Posterior vena cava (tissue), 2 donors: ENCODE measurements at regions not wholly inside any gene's neighbourhood (a gene's known extent, or its start where the extent isn't known, plus 50 kb on each side); places are given as distances from the start of the nearest gene placed in this dataset.
"Not testable (repeated sequence)": the region's sequence is repeated elsewhere in the genome, so short reads cannot be mapped to it uniquely, and the experiment has no call there.

ENCODE experiments used
- DNase-seq: peaks from one replicate; pipeline ENCODE4 v3.0.0-alpha.2; 2020; ENCODE audit warnings: low spot score
- intact Hi-C, 2 donors: fragments of 100-400 bp; cut with DNase I; formaldehyde crosslinking; loops; one replicate each; pipeline versions ENCODE4 v1.14.1 to v1.14.2; 2022 to 2023
- donor health status: DM: yes; HTN: yes; CAD: no.
- donor health status: DM: yes; HTN: yes; CAD: no.

GRCh38 chr4:117835566-117835965, 198.7 kb upstream of the NDST3 start:
- DNase-seq = no peak
- intact Hi-C loops = no loop called here

GRCh38 chr4:117844594-117844993, 189.7 kb upstream of the NDST3 start:
- intact Hi-C loops = no loop called here

GRCh38 chr4:117845270-117845669, 189.0 kb upstream of the NDST3 start:
- intact Hi-C loops = loop anchor here in 1 of 2 donors (1.0 kb wide), 1 partner anchor 9 kb away; no protein-coding TSS in a partner anchor
- DNase-seq = no peak

More at GRCh38 chr4:117844594-117844993, 189.7 kb upstream of the NDST3 start:
- no peak for DNase-seq

- DNase-seq = no peak
- intact Hi-C loops = no loop called here
Observed at GRCh38 chr4:117847849-117848248, 186.4 kb upstream of the NDST3 start.

GRCh38 chr4:117868201-117868600, 166.1 kb upstream of the NDST3 start:
- intact Hi-C loops = no loop called here
- no peak for DNase-seq

- no peak for DNase-seq
- intact Hi-C loops = no loop called here
Observed at GRCh38 chr4:117873779-117874178, 160.5 kb upstream of the NDST3 start.

GRCh38 chr4:117874216-117874615, 160.1 kb upstream of the NDST3 start:
- no peak for DNase-seq
- intact Hi-C loops = no loop called here

- intact Hi-C loops = no loop called here
- DNase-seq = no peak
Observed at GRCh38 chr4:117889978-117890377, 144.3 kb upstream of the NDST3 start.

- intact Hi-C loops = no loop called here
- no peak for DNase-seq
Observed at GRCh38 chr4:117893207-117893606, 141.1 kb upstream of the NDST3 start.

- DNase-seq = no peak
- intact Hi-C loops = no loop called here
Observed at GRCh38 chr4:117898496-117898895, 135.8 kb upstream of the NDST3 start.

- intact Hi-C loops = no loop called here
- DNase-seq = no peak
Observed at GRCh38 chr4:117900832-117901231, 133.5 kb upstream of the NDST3 start.

GRCh38 chr4:117907646-117908045, 126.6 kb upstream of the NDST3 start:
- no peak for DNase-seq
- intact Hi-C loops = no loop called here

- intact Hi-C loops = no loop called here
- DNase-seq = no peak
Observed at GRCh38 chr4:117908306-117909207, 125.7 kb upstream of the NDST3 start.

- no peak for DNase-seq
- intact Hi-C loops = no loop called here
Observed at GRCh38 chr4:117916728-117917127, 117.6 kb upstream of the NDST3 start.

GRCh38 chr4:117922311-117922710, 112.0 kb upstream of the NDST3 start:
- intact Hi-C loops, DNase-seq: not testable (repeated sequence)

GRCh38 chr4:117927823-117928222, 106.5 kb upstream of the NDST3 start:
- intact Hi-C loops, DNase-seq: not testable (repeated sequence)

- no peak for DNase-seq
- intact Hi-C loops = no loop called here
Observed at GRCh38 chr4:117941611-117942010, 92.7 kb upstream of the NDST3 start.

GRCh38 chr4:117949621-117950020, 84.7 kb upstream of the NDST3 start:
- DNase-seq = no peak

GRCh38 chr4:117957571-117957970, 76.7 kb upstream of the NDST3 start:
- no peak for DNase-seq
- intact Hi-C loops = no loop called here

More at GRCh38 chr4:117949621-117950020, 84.7 kb upstream of the NDST3 start:
- intact Hi-C loops = no loop called here

GRCh38 chr4:117965622-117966021, 68.7 kb upstream of the NDST3 start:
- no peak for DNase-seq
- intact Hi-C loops = no loop called here

- no peak for DNase-seq
- intact Hi-C loops = no loop called here
Observed at GRCh38 chr4:117968606-117969005, 65.7 kb upstream of the NDST3 start.
